T follicular helper cell (primary cell): ENCODE measurements at regions not wholly inside any gene's neighbourhood (a gene's known extent, or its start where the extent isn't known, plus 50 kb on each side); places are given as distances from the start of the nearest gene placed in this dataset.

Source experiments
- DNase-seq: peaks from one replicate; pipeline ENCODE4 v3.0.0-alpha.2; 2020; ENCODE audit warnings: low read depth

GRCh38 chr11:127066401-127067090 lies 66.0 kb upstream of the KIRREL3 start:
- DNase-seq = no peak

- no peak for DNase-seq
Measured at GRCh38 chr11:127063241-127063640, 62.7 kb upstream of the KIRREL3 start.

- no peak for DNase-seq
Measured at GRCh38 chr11:127061947-127062346, 61.4 kb upstream of the KIRREL3 start.

GRCh38 chr11:127059750-127060149 lies 59.2 kb upstream of the KIRREL3 start:
- DNase-seq = no peak

GRCh38 chr11:127059286-127059685 lies 58.7 kb upstream of the KIRREL3 start:
- DNase-seq = no peak

GRCh38 chr11:127058524-127058923 lies 58.0 kb upstream of the KIRREL3 start:
- no peak for DNase-seq

- DNase-seq = no peak
Measured at GRCh38 chr11:127057126-127057525, 56.6 kb upstream of the KIRREL3 start.

- DNase-seq = no peak
Measured at GRCh38 chr11:127056338-127056971, 55.9 kb upstream of the KIRREL3 start.

GRCh38 chr11:127055236-127055635 lies 54.7 kb upstream of the KIRREL3 start:
- no peak for DNase-seq

GRCh38 chr11:127054153-127054552 lies 53.6 kb upstream of the KIRREL3 start:
- no peak for DNase-seq

- no peak for DNase-seq
Measured at GRCh38 chr11:127052404-127052803, 51.8 kb upstream of the KIRREL3 start.
